ENCODE measurements at regions not wholly inside any gene's neighbourhood (a gene's known extent, or its start where the extent isn't known, plus 50 kb on each side); places are given as distances from the start of the nearest gene placed in this dataset.
A peak's percentile ranks its signal among the peaks of the same experiment; 100 is the strongest.
"Not testable (repeated sequence)": the region's sequence is repeated elsewhere in the genome, so short reads cannot be mapped to it uniquely, and the experiment has no call there.

GRCh38 chr7:130789436-130789835 lies 55.4 kb upstream of the KLF14 start:
- no peak for DNase-seq

DNA sequence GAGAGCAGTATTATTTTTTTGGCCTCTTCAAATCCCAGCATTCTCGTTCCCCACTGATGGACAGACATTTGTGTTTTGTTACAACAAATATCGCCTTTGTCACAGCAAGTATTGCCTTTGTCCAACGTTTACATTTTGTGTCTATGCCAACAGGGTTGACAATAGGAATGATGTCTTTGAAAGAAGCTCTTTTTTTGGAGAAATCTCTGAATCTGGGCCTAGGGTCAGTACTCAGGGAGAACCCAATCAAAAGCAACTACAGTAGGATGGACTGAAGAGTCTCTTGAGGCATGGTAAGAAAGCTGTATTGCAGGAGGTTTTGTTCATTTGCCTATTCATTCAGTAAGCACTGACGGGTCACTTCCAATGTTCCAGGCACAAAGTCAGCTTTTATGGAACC lies 57.7 kb upstream of the KLF14 start:
- DNase-seq = no peak

- DNase-seq = no peak
Observed at GRCh38 chr7:130793855-130794618, 60.0 kb upstream of the KLF14 start.

GRCh38 chr7:130794619-130794922 lies 60.6 kb upstream of the KLF14 start:
- no peak for DNase-seq

DNA sequence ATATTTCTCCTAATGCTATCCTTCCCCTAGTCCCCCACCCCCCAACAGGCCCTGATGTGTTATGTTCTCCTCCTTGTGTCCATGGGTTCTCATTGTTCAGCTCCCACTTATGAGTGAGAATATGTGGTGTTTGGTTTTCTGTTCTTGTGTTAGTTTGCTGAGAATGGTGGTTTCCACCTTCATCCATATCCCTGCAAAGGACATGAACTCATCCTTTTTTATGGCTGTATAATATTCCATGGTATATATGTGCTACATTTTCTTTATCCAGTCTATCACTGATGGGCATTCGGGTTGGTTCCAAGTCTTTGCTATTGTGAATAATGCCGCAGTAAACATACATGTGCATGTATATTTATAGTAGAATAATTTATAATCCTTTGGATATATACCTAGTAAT lies 62.4 kb upstream of the KLF14 start:
- DNase-seq = not testable (repeated sequence)

- no peak for DNase-seq
Observed at GRCh38 chr7:130803127-130803526, 69.1 kb upstream of the KLF14 start.

- no peak for DNase-seq
Observed at GRCh38 chr7:130804220-130804619, 70.2 kb upstream of the KLF14 start.

DNA sequence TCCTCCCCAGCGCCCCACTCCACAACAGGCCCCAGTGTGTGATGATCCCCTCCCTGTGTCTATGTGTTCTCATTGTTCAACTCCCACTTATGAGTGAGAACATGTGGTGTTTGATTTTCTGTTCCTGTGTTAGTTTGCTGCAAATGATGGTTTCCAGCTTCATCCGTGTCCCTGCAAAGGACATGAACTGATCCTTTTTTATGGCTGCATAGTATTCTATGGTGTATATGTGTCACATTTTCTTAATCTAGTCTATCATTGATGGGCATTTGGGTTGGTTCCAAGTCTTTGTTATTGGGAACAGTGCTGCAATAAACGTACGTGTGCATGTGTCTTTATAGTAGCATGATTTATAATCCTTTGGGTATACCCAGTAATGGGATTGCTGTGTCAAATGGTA lies 78.8 kb upstream of the KLF14 start:
- not testable (repeated sequence) for DNase-seq

- DNase-seq = no peak
Observed at GRCh38 chr7:130814778-130815335, 80.8 kb upstream of the KLF14 start.

DNA sequence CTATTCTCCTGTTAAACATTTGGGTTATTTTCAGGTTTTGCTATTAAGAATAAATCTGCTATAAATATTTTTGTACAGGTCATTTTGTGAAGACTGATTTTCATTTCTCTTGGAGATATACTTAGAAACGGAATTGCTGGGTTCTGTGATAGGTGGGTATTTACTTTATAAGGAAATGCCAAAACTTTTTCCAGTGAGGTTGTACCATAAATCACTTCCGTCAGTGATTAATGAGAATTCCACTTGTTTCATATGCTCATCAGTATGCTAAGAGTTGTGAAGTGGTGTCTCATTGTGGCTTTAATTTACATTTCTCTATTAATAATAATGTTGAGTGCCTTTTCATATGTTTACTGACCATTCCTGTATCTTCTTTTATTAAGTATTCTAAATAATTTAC lies 84.0 kb upstream of the KLF14 start:
- DNase-seq = no peak

DNA sequence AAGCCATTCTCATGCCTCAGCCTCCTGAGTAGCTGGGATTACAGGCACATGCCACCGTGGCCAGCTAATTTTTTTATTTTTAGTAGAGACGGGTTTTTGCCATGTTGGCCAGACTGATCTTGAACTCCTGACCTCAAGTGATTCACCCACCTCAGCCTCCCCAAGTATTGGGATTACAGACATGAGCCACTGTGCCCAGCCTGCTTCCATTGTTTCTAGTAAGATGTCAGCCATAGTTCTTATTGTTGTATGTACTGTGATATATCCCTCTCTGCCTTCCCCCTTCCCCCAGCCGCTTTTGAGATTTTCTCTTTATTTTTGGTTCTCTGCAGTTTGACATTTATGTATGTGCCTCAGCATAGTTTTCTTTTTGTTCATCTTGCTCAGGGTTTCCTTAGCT lies 87.9 kb upstream of the KLF14 start:
- no peak for DNase-seq

DNA sequence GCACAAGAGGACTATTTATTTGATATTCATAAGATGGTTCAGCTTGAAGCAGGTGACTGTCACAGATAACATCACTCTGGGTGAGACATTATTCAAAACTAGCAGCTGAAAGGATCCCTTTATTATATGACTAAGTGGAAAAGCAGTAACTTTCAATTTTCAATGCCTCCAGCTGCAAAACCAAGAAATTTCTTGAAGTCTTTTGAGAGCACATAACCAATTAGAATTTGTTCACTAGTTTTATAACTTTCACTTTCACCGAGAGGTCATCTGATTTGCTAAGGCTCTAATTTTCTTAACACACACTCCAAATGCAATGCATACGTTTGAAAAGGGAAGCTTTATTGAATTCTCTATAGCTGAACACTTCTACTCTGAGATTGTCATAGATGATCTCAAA lies 88.6 kb upstream of the KLF14 start:
- no peak for DNase-seq

DNA sequence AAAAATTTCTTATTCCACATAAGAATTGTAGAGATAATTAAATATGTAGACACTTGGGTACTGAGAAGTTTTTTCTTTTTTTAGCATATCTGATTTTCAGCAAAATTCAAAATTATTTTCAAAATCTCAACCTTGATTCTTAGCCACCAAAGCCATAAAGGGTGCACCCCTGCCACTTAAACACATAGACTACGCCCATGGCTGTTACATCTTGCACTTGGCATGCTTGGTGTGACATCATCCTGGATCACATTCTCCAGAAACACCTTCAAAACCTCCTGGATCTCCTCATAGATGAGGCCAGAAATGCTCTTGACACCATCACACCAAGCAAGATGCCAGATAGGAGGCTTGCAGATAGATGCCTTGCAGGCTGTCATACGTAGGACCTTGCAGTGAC lies 89.1 kb upstream of the KLF14 start:
- DNase-seq = no peak

- DNase-seq = no peak
Observed at GRCh38 chr7:130825819-130826218, 91.8 kb upstream of the KLF14 start.

DNA sequence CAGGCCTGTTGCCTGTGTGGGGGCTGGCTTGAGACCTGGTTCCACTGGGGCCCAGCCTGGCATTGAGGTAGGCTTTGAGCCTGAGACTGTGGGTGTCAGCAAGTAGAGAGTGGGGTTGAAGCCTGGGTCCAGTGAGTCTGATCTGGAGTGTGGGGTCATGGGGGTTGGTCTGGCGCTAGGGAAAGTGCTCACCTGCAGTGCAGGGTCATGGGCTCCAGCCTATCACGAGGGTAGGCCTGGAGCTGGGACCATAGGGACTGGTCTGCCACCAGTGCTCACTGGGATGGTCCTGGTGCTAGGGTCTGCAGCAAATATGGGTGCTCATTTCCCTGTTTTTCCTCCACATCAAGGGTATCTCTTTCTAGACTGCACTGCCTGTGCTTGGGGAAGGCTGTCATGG lies 95.4 kb upstream of the KLF14 start:
- no peak for DNase-seq

GRCh38 chr7:130831322-130831721 lies 97.3 kb upstream of the KLF14 start:
- DNase-seq = no peak

GRCh38 chr7:130831817-130832481 lies 97.9 kb upstream of the KLF14 start:
- DNase-seq = peak; percentile 7

- DNase-seq = no peak
Observed at GRCh38 chr7:130838738-130839137, 104.7 kb upstream of the KLF14 start.

- no peak for DNase-seq
Observed at GRCh38 chr7:130840599-130840998, 106.6 kb upstream of the KLF14 start.

GRCh38 chr7:130841416-130841815 lies 107.4 kb upstream of the KLF14 start:
- DNase-seq = no peak

- DNase-seq = no peak
Observed at GRCh38 chr7:130843703-130844102, 109.7 kb upstream of the KLF14 start.

DNA sequence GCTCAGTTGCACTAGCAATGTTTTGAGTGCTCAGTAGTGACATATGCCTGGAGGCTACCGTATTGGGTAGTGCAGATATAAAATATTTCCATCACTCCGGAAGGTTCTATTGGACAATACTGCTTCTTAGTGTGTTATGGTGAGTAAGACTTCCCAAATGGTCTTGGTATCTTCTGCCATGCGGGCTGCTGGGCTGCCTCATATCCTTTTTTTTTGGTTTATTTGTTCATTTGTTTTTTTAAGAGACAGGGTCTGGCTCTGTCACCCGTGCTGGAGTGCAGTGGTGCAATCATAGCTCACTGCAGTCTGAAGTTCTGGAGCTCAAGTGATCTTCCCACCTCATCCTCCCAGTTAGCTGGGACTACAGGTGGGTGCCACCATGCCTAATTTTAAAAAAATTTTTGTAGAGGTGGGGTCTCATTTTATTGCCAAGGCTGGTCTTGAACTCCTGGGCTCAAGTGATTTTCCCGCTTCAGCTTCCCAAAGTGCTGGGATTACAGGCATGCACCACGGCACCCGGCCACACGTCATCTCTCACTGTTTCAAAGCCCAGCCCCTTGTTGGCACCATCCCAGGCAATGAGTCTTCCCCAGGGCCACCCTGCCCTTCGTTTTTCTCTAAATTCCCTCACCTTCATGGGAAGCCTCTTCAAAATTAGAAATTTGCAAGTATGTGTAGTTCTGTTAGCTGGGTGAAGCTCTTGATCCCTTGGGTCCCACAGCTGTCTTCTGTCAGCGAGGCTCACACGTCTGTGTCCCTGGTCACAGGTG lies 111.0 kb upstream of the KLF14 start:
- DNase-seq = no peak

- DNase-seq = no peak
Observed at GRCh38 chr7:130845581-130846085, 111.6 kb upstream of the KLF14 start.

GRCh38 chr7:130849604-130850003 lies 115.6 kb upstream of the KLF14 start:
- DNase-seq = no peak

Data from NCI-H446 treated with DMSO at 0.1 percent for 48 hours (cell line).